ENCODE measurements at regions not wholly inside any gene's neighbourhood (a gene's known extent, or its start where the extent isn't known, plus 50 kb on each side); places are given as distances from the start of the nearest gene placed in this dataset.

DNA sequence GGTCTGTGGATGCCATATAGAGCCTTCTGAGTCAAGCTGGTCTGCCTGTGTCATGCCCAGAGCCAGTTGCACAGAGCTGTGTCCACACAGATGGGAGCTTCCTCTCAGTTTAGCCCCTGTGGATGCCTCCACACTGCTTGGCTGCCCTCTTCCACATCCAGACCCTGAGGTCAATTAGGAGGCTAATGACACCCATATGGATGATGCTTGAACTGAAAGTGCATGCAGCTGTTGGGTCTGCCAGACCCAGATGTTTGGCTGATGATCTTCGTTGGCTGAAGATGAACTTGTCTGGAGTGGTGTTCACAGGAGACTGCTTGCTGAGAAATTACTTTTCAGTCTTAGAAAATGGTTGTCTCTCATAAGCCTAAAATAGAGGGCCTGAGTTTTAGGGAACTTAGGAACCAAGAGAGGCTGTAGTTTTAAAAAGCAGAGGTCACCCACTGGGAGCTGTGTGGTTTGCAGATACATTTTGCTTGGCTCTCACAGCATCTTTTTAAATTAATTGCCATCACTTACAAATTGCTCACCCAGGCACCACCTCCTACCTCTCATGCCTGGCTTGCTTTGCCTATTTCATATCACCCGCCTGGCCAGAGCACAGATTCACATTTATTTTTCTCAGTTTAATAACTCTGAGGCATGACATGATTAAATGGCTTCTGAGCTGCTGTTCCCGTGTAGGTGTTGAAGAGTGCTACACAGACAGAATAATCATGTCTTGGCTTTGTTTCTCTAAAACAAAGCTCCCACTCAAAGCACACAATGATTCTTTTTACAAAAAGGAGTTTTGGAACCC is 176.1 kb downstream of the MINAR1 start:
- TF ChIP-seq, protein P1, sequence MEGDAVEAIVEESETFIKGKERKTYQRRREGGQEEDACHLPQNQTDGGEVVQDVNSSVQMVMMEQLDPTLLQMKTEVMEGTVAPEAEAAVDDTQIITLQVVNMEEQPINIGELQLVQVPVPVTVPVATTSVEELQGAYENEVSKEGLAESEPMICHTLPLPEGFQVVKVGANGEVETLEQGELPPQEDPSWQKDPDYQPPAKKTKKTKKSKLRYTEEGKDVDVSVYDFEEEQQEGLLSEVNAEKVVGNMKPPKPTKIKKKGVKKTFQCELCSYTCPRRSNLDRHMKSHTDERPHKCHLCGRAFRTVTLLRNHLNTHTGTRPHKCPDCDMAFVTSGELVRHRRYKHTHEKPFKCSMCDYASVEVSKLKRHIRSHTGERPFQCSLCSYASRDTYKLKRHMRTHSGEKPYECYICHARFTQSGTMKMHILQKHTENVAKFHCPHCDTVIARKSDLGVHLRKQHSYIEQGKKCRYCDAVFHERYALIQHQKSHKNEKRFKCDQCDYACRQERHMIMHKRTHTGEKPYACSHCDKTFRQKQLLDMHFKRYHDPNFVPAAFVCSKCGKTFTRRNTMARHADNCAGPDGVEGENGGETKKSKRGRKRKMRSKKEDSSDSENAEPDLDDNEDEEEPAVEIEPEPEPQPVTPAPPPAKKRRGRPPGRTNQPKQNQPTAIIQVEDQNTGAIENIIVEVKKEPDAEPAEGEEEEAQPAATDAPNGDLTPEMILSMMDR (IDR thresholded peaks at IDR 0.05; ENCODE audit: low read depth, low read length, missing input control): no peak
- TF ChIP-seq ZBTB33 (IDR thresholded peaks at IDR 0.05) (no peak), SP1 (IDR thresholded peaks at IDR 0.05) (no peak), RXRA (IDR thresholded peaks at IDR 0.05) (no peak), FOXA1 (IDR thresholded peaks at IDR 0.05) (no peak), YY1 (IDR thresholded peaks at IDR 0.05) (no peak), RAD21 (IDR thresholded peaks at IDR 0.05) (no peak), JUND (IDR thresholded peaks at IDR 0.05) (no peak), GABPA (IDR thresholded peaks at IDR 0.05 in 1 of 2, conservative IDR thresholded peaks at IDR 0.05 in 1 of 2) (no peak), HNF4G (IDR thresholded peaks at IDR 0.05) (no peak), EGR1 (IDR thresholded peaks at IDR 0.05; ENCODE audit: low read depth in 2 of 2) (no peak)
- TF ChIP-seq, protein P2, sequence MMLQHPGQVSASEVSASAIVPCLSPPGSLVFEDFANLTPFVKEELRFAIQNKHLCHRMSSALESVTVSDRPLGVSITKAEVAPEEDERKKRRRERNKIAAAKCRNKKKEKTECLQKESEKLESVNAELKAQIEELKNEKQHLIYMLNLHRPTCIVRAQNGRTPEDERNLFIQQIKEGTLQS (IDR thresholded peaks at IDR 0.05): no peak

All from liver (tissue), 3 donors.